Globus pallidus (tissue), 1 donor: ENCODE measurements at regions not wholly inside any gene's neighbourhood (a gene's known extent, or its start where the extent isn't known, plus 50 kb on each side); places are given as distances from the start of the nearest gene placed in this dataset.

Experiments used
- DNase-seq: peaks from one replicate; pipeline ENCODE4 v3.0.0-alpha.2; 2015; ENCODE audit warnings: low spot score

DNA sequence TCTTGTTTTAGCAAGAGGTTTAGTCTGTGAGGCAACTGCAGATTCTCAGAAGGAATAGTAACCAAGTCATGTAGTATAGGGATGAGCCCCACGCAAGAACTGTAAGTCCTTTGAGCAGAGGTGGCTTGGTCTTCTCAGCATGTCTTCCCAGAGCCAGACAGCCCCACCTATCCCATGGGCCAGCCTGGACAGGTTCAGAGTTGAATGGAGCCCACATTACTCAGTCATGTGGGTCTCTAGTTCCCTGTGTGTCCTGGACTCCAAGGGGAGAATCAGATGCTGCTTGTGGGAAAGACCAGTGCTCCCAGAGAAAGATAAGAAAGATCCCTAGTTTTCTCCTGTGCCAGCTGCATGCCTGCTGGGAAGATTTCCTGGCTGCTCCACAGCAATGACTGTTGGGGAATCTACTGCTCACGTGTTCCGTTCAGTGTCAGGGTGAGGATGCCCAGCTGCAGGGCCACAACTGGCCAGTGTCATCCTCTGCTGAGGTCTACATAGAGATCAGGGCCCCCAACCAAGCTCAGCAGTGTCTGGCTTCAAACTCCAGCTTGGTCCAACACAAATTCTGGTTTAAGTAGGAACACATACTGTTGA lies 66.9 kb upstream of the UNC5B start:
- no peak for DNase-seq

- no peak for DNase-seq
Observed at GRCh38 chr10:71150796-71151195, 61.6 kb upstream of the UNC5B start.

GRCh38 chr10:71152043-71152442 lies 60.3 kb upstream of the UNC5B start:
- no peak for DNase-seq

GRCh38 chr10:71156436-71156835 lies 55.9 kb upstream of the UNC5B start:
- DNase-seq = no peak

- no peak for DNase-seq
Observed at GRCh38 chr10:71157435-71157834, 54.9 kb upstream of the UNC5B start.

GRCh38 chr10:71158251-71158650 lies 54.1 kb upstream of the UNC5B start:
- DNase-seq = no peak

- no peak for DNase-seq
Observed at GRCh38 chr10:71158902-71159301, 53.5 kb upstream of the UNC5B start.

GRCh38 chr10:71159892-71160291 lies 52.5 kb upstream of the UNC5B start:
- DNase-seq = no peak

GRCh38 chr10:71161425-71161824 lies 50.9 kb upstream of the UNC5B start:
- DNase-seq = no peak
